ENCODE measurements at regions not wholly inside any gene's neighbourhood (a gene's known extent, or its start where the extent isn't known, plus 50 kb on each side); places are given as distances from the start of the nearest gene placed in this dataset.

- TF ChIP-seq POLR2AphosphoS5 (IDR thresholded peaks at IDR 0.05; ENCODE audit: insufficient read depth in 1 of 2, low read depth in 1 of 2) (no peak), CTCF (IDR thresholded peaks at IDR 0.05) (no peak), POLR2A (IDR thresholded peaks at IDR 0.05) (no peak)
Observed at GRCh38 chr14:42673963-42674362, 1067.3 kb downstream of the LRFN5 start.
